K562 (cell line): ENCODE measurements at regions not wholly inside any gene's neighbourhood (a gene's known extent, or its start where the extent isn't known, plus 50 kb on each side); places are given as distances from the start of the nearest gene placed in this dataset.

Experiments
- HOXB6 ChIP-seq: fragments of 250-450 bp; sonication (Bioruptor Pico); IDR thresholded peaks from 2 replicates; pipeline ENCODE4 v1.5.1; 2022; ENCODE audit warnings: mild to moderate bottlenecking, borderline replicate concordance
- HSF4 ChIP-seq: fragments of 250-450 bp; sonication (Bioruptor Pico); IDR thresholded peaks from 2 replicates; pipeline ENCODE4 v2.1.2; 2022; ENCODE audit warnings: mild to moderate bottlenecking, moderate library complexity, borderline replicate concordance
- IRF2 ChIP-seq: sonication (generic); formaldehyde crosslinking; IDR thresholded peaks from 2 replicates; pipeline ENCODE4 v1.8.1; 2022; ENCODE audit warnings: mild to moderate bottlenecking, missing genetic modification reagents
- PTTG1 ChIP-seq: fragments of 450-650 bp; IDR thresholded peaks from 2 replicates; pipeline ENCODE4 v1.6.1; 2016; ENCODE audit warnings: low read depth, mild to moderate bottlenecking, missing genetic modification characterization, missing compliant biosample characterization
- PURB ChIP-seq: sonication (generic); formaldehyde crosslinking; IDR thresholded peaks from 2 replicates; pipeline ENCODE4 v1.9.0; 2021; ENCODE audit warnings: low read depth, mild to moderate bottlenecking, missing genetic modification reagents
- SRSF3 ChIP-seq: fragments of 200-400 bp; formaldehyde crosslinking; IDR thresholded peaks from 2 replicates; pipeline ENCODE4 v1.6.1; 2016; ENCODE audit warnings: mild to moderate bottlenecking, low read length, moderate library complexity; ENCODE audit not compliant: insufficient read depth
- TF ChIP-seq, protein P1 (sequence below): fragments of 250-450 bp; sonication (Bioruptor Pico); IDR thresholded peaks from 2 replicates; pipeline ENCODE4 v1.8.0; 2022; ENCODE audit warnings: inconsistent platforms
- TF ChIP-seq, protein P2 (sequence below): fragments of 450-650 bp; conservative IDR thresholded peaks from 2 replicates; pipeline ENCODE4 v1.6.1; 2016; ENCODE audit warnings: missing genetic modification characterization, low read depth, mild to moderate bottlenecking, missing compliant biosample characterization, moderate library complexity
- TF ChIP-seq, protein P3 (sequence below): sonication (generic); formaldehyde crosslinking; IDR thresholded peaks from 2 replicates; pipeline ENCODE4 v1.4.0; 2020; ENCODE audit warnings: mild to moderate bottlenecking, missing genetic modification reagents
- TF ChIP-seq, protein P4 (sequence below): fragments of 250-450 bp; sonication (Bioruptor Pico); IDR thresholded peaks from 2 replicates; pipeline ENCODE4 v1.9.0; 2021; ENCODE audit warnings: mild to moderate bottlenecking, inconsistent platforms

DNA sequence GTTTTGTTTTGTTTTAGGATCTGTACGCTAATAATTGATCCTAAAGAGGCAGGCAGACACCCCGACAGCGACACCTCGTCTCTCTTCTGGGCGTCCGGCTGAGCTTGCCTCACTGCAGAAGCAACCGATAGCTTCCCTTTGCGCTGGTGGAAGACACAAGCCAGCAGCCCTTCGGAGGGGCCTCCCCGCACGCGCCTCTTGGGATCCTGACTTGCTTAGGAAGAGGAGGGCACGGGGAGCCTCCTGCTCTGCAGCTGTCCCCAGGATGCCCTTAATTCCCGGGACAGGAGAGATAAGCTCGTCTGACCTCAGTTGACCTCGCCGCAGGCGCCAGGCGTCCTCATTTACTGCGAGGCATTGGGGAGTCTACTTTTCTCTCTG is 94.0 kb downstream of the CD83 start (continued):
- TF ChIP-seq, protein P1, sequence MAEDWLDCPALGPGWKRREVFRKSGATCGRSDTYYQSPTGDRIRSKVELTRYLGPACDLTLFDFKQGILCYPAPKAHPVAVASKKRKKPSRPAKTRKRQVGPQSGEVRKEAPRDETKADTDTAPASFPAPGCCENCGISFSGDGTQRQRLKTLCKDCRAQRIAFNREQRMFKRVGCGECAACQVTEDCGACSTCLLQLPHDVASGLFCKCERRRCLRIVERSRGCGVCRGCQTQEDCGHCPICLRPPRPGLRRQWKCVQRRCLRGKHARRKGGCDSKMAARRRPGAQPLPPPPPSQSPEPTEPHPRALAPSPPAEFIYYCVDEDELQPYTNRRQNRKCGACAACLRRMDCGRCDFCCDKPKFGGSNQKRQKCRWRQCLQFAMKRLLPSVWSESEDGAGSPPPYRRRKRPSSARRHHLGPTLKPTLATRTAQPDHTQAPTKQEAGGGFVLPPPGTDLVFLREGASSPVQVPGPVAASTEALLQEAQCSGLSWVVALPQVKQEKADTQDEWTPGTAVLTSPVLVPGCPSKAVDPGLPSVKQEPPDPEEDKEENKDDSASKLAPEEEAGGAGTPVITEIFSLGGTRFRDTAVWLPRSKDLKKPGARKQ (CRISPR knock-in tag), result no peak
- TF ChIP-seq HSF4 (no peak), HOXB6 (CRISPR knock-in tag) (no peak), PTTG1 (no peak), PURB (no peak), SRSF3 (no peak), IRF2 (CRISPR knock-in tag) (no peak)
- TF ChIP-seq, protein P2, sequence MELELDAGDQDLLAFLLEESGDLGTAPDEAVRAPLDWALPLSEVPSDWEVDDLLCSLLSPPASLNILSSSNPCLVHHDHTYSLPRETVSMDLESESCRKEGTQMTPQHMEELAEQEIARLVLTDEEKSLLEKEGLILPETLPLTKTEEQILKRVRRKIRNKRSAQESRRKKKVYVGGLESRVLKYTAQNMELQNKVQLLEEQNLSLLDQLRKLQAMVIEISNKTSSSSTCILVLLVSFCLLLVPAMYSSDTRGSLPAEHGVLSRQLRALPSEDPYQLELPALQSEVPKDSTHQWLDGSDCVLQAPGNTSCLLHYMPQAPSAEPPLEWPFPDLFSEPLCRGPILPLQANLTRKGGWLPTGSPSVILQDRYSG (tag), result peak; percentile 70; the same call in 1 of the 2 replicates
- TF ChIP-seq, protein P3, sequence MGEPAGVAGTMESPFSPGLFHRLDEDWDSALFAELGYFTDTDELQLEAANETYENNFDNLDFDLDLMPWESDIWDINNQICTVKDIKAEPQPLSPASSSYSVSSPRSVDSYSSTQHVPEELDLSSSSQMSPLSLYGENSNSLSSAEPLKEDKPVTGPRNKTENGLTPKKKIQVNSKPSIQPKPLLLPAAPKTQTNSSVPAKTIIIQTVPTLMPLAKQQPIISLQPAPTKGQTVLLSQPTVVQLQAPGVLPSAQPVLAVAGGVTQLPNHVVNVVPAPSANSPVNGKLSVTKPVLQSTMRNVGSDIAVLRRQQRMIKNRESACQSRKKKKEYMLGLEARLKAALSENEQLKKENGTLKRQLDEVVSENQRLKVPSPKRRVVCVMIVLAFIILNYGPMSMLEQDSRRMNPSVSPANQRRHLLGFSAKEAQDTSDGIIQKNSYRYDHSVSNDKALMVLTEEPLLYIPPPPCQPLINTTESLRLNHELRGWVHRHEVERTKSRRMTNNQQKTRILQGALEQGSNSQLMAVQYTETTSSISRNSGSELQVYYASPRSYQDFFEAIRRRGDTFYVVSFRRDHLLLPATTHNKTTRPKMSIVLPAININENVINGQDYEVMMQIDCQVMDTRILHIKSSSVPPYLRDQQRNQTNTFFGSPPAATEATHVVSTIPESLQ (CRISPR knock-in tag), result peak; percentile 53; the same call in 1 of the 2 replicates
- TF ChIP-seq, protein P4, sequence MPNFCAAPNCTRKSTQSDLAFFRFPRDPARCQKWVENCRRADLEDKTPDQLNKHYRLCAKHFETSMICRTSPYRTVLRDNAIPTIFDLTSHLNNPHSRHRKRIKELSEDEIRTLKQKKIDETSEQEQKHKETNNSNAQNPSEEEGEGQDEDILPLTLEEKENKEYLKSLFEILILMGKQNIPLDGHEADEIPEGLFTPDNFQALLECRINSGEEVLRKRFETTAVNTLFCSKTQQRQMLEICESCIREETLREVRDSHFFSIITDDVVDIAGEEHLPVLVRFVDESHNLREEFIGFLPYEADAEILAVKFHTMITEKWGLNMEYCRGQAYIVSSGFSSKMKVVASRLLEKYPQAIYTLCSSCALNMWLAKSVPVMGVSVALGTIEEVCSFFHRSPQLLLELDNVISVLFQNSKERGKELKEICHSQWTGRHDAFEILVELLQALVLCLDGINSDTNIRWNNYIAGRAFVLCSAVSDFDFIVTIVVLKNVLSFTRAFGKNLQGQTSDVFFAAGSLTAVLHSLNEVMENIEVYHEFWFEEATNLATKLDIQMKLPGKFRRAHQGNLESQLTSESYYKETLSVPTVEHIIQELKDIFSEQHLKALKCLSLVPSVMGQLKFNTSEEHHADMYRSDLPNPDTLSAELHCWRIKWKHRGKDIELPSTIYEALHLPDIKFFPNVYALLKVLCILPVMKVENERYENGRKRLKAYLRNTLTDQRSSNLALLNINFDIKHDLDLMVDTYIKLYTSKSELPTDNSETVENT (CRISPR knock-in tag), result no peak
